Neural cell (in vitro differentiated cells): ENCODE measurements at regions not wholly inside any gene's neighbourhood (a gene's known extent, or its start where the extent isn't known, plus 50 kb on each side); places are given as distances from the start of the nearest gene placed in this dataset.
A peak's percentile ranks its signal among the peaks of the same experiment; 100 is the strongest.

ENCODE experiments used
- H2AFZ ChIP-seq: fragments of 200-600, 300-800 bp; sonication (generic), shearing (Covaris generic); 2 replicates; pipeline ENCODE4 v1.6.0; 2014; ENCODE audit warnings: low read depth, mild to moderate bottlenecking, antibody characterized with exemption, low read length, moderate library complexity
- H3F3A ChIP-seq: fragments of 200-600 bp; shearing (Covaris generic); 2 replicates; pipeline ENCODE4 v1.6.1; 2016; ENCODE audit warnings: mild to moderate bottlenecking, moderate library complexity, mixed read lengths, antibody characterized with exemption, low read length; ENCODE audit not compliant: insufficient read depth, poor library complexity, severe bottlenecking
- H3K27ac ChIP-seq: fragments of 200-600, 300-800 bp; sonication (generic), shearing (Covaris generic); 2 replicates; pipeline ENCODE4 v1.5.1; 2014; ENCODE audit warnings: mild to moderate bottlenecking, low read length, moderate library complexity
- H3K27me3 ChIP-seq: fragments of 300-800, 200-600 bp; sonication (generic), shearing (Covaris generic); 2 replicates; pipeline ENCODE4 v1.6.0; 2014; ENCODE audit warnings: mild to moderate bottlenecking, low read depth, low read length, moderate library complexity; ENCODE audit not compliant: insufficient read depth
- H3K36me3 ChIP-seq: fragments of 300-800, 200-600 bp; sonication (generic), shearing (Covaris generic); 2 replicates; pipeline ENCODE4 v1.5.1; 2014; ENCODE audit warnings: mild to moderate bottlenecking, antibody characterized with exemption, low read length, moderate library complexity; ENCODE audit not compliant: insufficient read depth
- H3K4me2 ChIP-seq: fragments of 300-800, 200-600 bp; sonication (generic), shearing (Covaris generic); 2 replicates; pipeline ENCODE4 v1.6.0; 2014; ENCODE audit warnings: mild to moderate bottlenecking, low read length
- H3K4me3 ChIP-seq: fragments of 300-800, 200-600 bp; sonication (generic), shearing (Covaris generic); 2 replicates; pipeline ENCODE4 v1.5.1; 2014; ENCODE audit warnings: mild to moderate bottlenecking, low read length, moderate library complexity
- H3K79me2 ChIP-seq: fragments of 200-600 bp; shearing (Covaris generic); replicated peaks from 2 replicates; pipeline ENCODE4 v1.6.0; 2014; ENCODE audit warnings: mild to moderate bottlenecking, low read length, moderate library complexity; ENCODE audit not compliant: insufficient read depth
- H3K9ac ChIP-seq: fragments of 300-800, 200-600 bp; sonication (generic), shearing (Covaris generic); 2 replicates; pipeline ENCODE4 v1.6.1; 2016; ENCODE audit warnings: mild to moderate bottlenecking, low read length, mixed read lengths
- H3K9me2 ChIP-seq: fragments of 200-600 bp; shearing (Covaris generic); 2 replicates; pipeline ENCODE4 v1.6.1; 2016; ENCODE audit warnings: mild to moderate bottlenecking, low read length, mixed read lengths; ENCODE audit not compliant: insufficient read depth
- H3K9me3 ChIP-seq: fragments of 200-600, 300-800 bp; sonication (generic), shearing (Covaris generic); 2 replicates; pipeline ENCODE4 v1.6.1; 2016; ENCODE audit warnings: mild to moderate bottlenecking, mixed run types, low read length, moderate library complexity, mixed read lengths
- H4K20me1 ChIP-seq: fragments of 200-600 bp; shearing (Covaris generic); 2 replicates; pipeline ENCODE4 v1.6.1; 2016; ENCODE audit warnings: mild to moderate bottlenecking, mixed run types; ENCODE audit not compliant: insufficient read depth
- CTCF ChIP-seq: fragments of 450-650 bp; IDR thresholded peaks from 2 replicates; pipeline ENCODE4 v1.5.1; 2014; ENCODE audit warnings: antibody characterized with exemption, mild to moderate bottlenecking, moderate library complexity; ENCODE audit not compliant: poor library complexity, severe bottlenecking
- EP300 ChIP-seq: fragments of 450-650 bp; conservative IDR thresholded peaks from 2 replicates; pipeline ENCODE4 v1.6.1; 2014; ENCODE audit warnings: antibody characterized with exemption, mild to moderate bottlenecking, moderate library complexity; ENCODE audit not compliant: poor library complexity, severe bottlenecking
- EZH2 ChIP-seq: fragments of 200-600, 300-800 bp; shearing (Covaris generic), sonication (generic); IDR thresholded peaks from 2 replicates; pipeline ENCODE4 v1.6.1; 2014; ENCODE audit warnings: antibody characterized with exemption, low read length, borderline replicate concordance, mild to moderate bottlenecking; ENCODE audit not compliant: insufficient read depth, poor library complexity, severe bottlenecking
- MXI1 ChIP-seq: fragments of 450-650 bp; conservative IDR thresholded peaks from 2 replicates; pipeline ENCODE4 v1.6.1; 2014; ENCODE audit warnings: antibody characterized with exemption, mild to moderate bottlenecking; ENCODE audit not compliant: poor library complexity, severe bottlenecking
- POLR2AphosphoS5 ChIP-seq: IDR thresholded peaks from 2 replicates; pipeline ENCODE4 v1.6.1; 2012
- RAD21 ChIP-seq: fragments of 450-650 bp; conservative IDR thresholded peaks from 2 replicates; pipeline ENCODE4 v1.6.1; 2014; ENCODE audit warnings: antibody characterized with exemption, mild to moderate bottlenecking, moderate library complexity
- SMC3 ChIP-seq: fragments of 450-650 bp; conservative IDR thresholded peaks from 2 replicates; pipeline ENCODE4 v1.6.1; 2014; ENCODE audit warnings: antibody characterized with exemption, mild to moderate bottlenecking, moderate library complexity; ENCODE audit not compliant: poor library complexity
- TAF1 ChIP-seq: IDR thresholded peaks from 2 replicates; pipeline ENCODE4 v1.6.1; 2012; ENCODE audit warnings: low read depth
- TF ChIP-seq, protein P1 (sequence below): IDR thresholded peaks from 2 replicates; pipeline ENCODE4 v1.6.1; 2012; ENCODE audit warnings: borderline replicate concordance

DNA sequence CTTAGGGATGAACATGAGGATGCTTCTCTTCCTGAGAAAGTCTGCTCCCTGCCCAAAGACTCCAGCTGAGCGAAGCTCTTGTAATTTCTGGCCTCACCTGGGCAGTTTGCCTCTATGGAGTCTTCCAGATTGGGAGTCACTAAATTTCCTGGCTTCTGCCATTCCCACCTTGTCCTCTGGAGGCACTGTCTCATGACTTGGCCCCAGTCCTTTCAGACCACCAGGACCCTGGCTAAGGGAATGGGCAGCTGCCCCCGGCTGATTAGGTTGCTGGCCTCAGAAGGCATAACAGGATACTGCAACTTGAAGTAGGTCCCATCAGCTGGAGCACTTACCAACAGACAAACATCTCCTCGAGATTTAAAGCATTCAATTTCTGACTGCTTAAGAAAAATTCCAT is 128.1 kb upstream of the SPON1 start:
- no peak overlapping the region for H3K27ac ChIP-seq
- H3K9ac ChIP-seq: no peak overlapping the region
- H2AFZ ChIP-seq: no peak overlapping the region
- no peaks in the 10 kb centered on the region for H3K9me2 ChIP-seq
- H3K79me2 ChIP-seq: no peaks in the 10 kb centered on the region
- H4K20me1 ChIP-seq: no peaks in the 10 kb centered on the region
- peak; percentile 51 for TF ChIP-seq CTCF
- no peak for TF ChIP-seq EP300
- TF ChIP-seq, protein P1, sequence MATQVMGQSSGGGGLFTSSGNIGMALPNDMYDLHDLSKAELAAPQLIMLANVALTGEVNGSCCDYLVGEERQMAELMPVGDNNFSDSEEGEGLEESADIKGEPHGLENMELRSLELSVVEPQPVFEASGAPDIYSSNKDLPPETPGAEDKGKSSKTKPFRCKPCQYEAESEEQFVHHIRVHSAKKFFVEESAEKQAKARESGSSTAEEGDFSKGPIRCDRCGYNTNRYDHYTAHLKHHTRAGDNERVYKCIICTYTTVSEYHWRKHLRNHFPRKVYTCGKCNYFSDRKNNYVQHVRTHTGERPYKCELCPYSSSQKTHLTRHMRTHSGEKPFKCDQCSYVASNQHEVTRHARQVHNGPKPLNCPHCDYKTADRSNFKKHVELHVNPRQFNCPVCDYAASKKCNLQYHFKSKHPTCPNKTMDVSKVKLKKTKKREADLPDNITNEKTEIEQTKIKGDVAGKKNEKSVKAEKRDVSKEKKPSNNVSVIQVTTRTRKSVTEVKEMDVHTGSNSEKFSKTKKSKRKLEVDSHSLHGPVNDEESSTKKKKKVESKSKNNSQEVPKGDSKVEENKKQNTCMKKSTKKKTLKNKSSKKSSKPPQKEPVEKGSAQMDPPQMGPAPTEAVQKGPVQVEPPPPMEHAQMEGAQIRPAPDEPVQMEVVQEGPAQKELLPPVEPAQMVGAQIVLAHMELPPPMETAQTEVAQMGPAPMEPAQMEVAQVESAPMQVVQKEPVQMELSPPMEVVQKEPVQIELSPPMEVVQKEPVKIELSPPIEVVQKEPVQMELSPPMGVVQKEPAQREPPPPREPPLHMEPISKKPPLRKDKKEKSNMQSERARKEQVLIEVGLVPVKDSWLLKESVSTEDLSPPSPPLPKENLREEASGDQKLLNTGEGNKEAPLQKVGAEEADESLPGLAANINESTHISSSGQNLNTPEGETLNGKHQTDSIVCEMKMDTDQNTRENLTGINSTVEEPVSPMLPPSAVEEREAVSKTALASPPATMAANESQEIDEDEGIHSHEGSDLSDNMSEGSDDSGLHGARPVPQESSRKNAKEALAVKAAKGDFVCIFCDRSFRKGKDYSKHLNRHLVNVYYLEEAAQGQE: no peak
- no peaks in the 10 kb centered on the region for H3K9me3 ChIP-seq
- no peak overlapping the region for H3K4me2 ChIP-seq
- H3K27me3 ChIP-seq: no peaks in the 10 kb centered on the region
- no peaks in the 10 kb centered on the region for H3K36me3 ChIP-seq
- H3F3A ChIP-seq: no peaks in the 10 kb centered on the region
- no peak overlapping the region for H3K4me3 ChIP-seq

GRCh38 chr11:13836666-13837065 is 125.9 kb upstream of the SPON1 start:
- no peaks in the 10 kb centered on the region for H3K27me3 ChIP-seq
- H3K9me3 ChIP-seq: no peaks in the 10 kb centered on the region
- no peaks in the 10 kb centered on the region for H4K20me1 ChIP-seq
- H3K4me3 ChIP-seq: no peak overlapping the region
- H3K27ac ChIP-seq: no peak overlapping the region
- no peaks in the 10 kb centered on the region for H3F3A ChIP-seq
- TF ChIP-seq POLR2AphosphoS5: no peak
- TF ChIP-seq MXI1: no peak
- TF ChIP-seq EP300: no peak
- TF ChIP-seq, protein P1: no peak
- no peak for TF ChIP-seq CTCF
- no peak for TF ChIP-seq RAD21
- TF ChIP-seq TAF1: no peak
- no peak for TF ChIP-seq SMC3
- no peak for TF ChIP-seq EZH2
- no peaks in the 10 kb centered on the region for H3K79me2 ChIP-seq
- H3K9ac ChIP-seq: no peak overlapping the region
- H3K36me3 ChIP-seq: no peaks in the 10 kb centered on the region
- H3K4me2 ChIP-seq: no peak overlapping the region
- H2AFZ ChIP-seq: no peak overlapping the region
- H3K9me2 ChIP-seq: no peaks in the 10 kb centered on the region
